HEK293 (cell line): ENCODE measurements at regions not wholly inside any gene's neighbourhood (a gene's known extent, or its start where the extent isn't known, plus 50 kb on each side); places are given as distances from the start of the nearest gene placed in this dataset.

Experiments used
- CTCF ChIA-PET: fragments of 350-600 bp; formaldehyde crosslinking; extraction: SDS; loops from one replicate; lab custom pipeline; 2021; ENCODE audit warnings: antibody characterized with exemption; lab: Yijun Ruan, JAX
- POLR2A ChIA-PET: fragments of 300-600 bp; formaldehyde crosslinking; extraction: SDS; loops from one replicate; lab custom pipeline; 2020; ENCODE audit warnings: antibody characterized with exemption, inconsistent platforms; lab: Yijun Ruan, JAX
- H3K27ac ChIP-seq: fragments of 200-500 bp; sonication (Bioruptor generic); 2 replicates; pipeline ENCODE4 v1.5.1; 2014; ENCODE audit warnings: low read depth, low read length, control low read depth, inconsistent platforms; ENCODE audit errors: extremely low read depth
- H3K36me3 ChIP-seq, 2 experiments: fragments of 200-500 bp in 1 of 2; sonication (Bioruptor generic) in 1 of 2; 1 replicate in 1 of 2; 2 replicates in 1 of 2; pipeline ENCODE4 v1.5.1; 2014 to 2017; ENCODE audit warnings: inconsistent platforms in 2 of 2, low read length in 2 of 2; ENCODE audit not compliant: control insufficient read depth in 2 of 2, insufficient read depth in 1 of 2
- H3K4me1 ChIP-seq: fragments of 200-500 bp; sonication (Bioruptor generic); 2 replicates; pipeline ENCODE4 v1.5.1; 2014; ENCODE audit warnings: mild to moderate bottlenecking, low read length, inconsistent platforms; ENCODE audit not compliant: control insufficient read depth, insufficient read depth
- H3K4me3 ChIP-seq: 2 replicates; pipeline ENCODE4 v1.5.1; 2011; ENCODE audit warnings: low read depth, mild to moderate bottlenecking, control low read depth, low read length, moderate library complexity
- H3K9me3 ChIP-seq: fragments of 200-500 bp; sonication (Bioruptor generic); 2 replicates; pipeline ENCODE4 v1.5.1; 2014; ENCODE audit warnings: low read depth, low read length, inconsistent platforms; ENCODE audit not compliant: control insufficient read depth, insufficient read depth
- BCL11A ChIP-seq: fragments of 450-650 bp; formaldehyde crosslinking; IDR thresholded peaks from 2 replicates; pipeline ENCODE4 v1.5.1; 2016; ENCODE audit warnings: low read depth, missing biosample characterization, missing genetic modification characterization
- HOXA7 ChIP-seq: sonication (generic); formaldehyde crosslinking; IDR thresholded peaks from 2 replicates; pipeline ENCODE4 v1.8.1; 2022; ENCODE audit warnings: missing genetic modification reagents, borderline replicate concordance
- KLF8 ChIP-seq: fragments of 450-650 bp; formaldehyde crosslinking; IDR thresholded peaks from 2 replicates; pipeline ENCODE4 v1.5.1; 2016; ENCODE audit warnings: missing biosample characterization, missing genetic modification characterization
- MYNN ChIP-seq: fragments of 450-650 bp; formaldehyde crosslinking; IDR thresholded peaks from 2 replicates; pipeline ENCODE4 v1.5.1; 2016; ENCODE audit warnings: missing biosample characterization, missing genetic modification characterization, borderline replicate concordance
- SCRT1 ChIP-seq: fragments of 450-650 bp; formaldehyde crosslinking; IDR thresholded peaks from 2 replicates; pipeline ENCODE4 v1.5.1; 2016; ENCODE audit warnings: missing biosample characterization, missing genetic modification characterization, borderline replicate concordance
- SCRT2 ChIP-seq: fragments of 450-650 bp; formaldehyde crosslinking; IDR thresholded peaks from 2 replicates; pipeline ENCODE4 v1.5.1; 2016; ENCODE audit warnings: missing biosample characterization, missing genetic modification characterization
- ZBTB7A ChIP-seq: fragments of 450-650 bp; formaldehyde crosslinking; IDR thresholded peaks from 2 replicates; pipeline ENCODE4 v1.5.1; 2016; ENCODE audit warnings: low read depth, missing biosample characterization, missing genetic modification characterization
- ZFP37 ChIP-seq: fragments of 450-650 bp; formaldehyde crosslinking; IDR thresholded peaks from 2 replicates; pipeline ENCODE4 v1.5.1; 2016; ENCODE audit warnings: missing biosample characterization, missing genetic modification characterization
- ZFP69B ChIP-seq: fragments of 450-650 bp; formaldehyde crosslinking; IDR thresholded peaks from 2 replicates; pipeline ENCODE4 v1.5.1; 2016; ENCODE audit warnings: missing biosample characterization, missing genetic modification characterization
- ZIC2 ChIP-seq: fragments of 450-650 bp; formaldehyde crosslinking; IDR thresholded peaks from 2 replicates; pipeline ENCODE4 v1.5.1; 2016; ENCODE audit warnings: missing biosample characterization, missing genetic modification characterization
- ZNF10 ChIP-seq: fragments of 450-650 bp; formaldehyde crosslinking; IDR thresholded peaks from 2 replicates; pipeline ENCODE4 v1.5.1; 2017; ENCODE audit warnings: missing biosample characterization, missing genetic modification characterization
- ZNF266 ChIP-seq: fragments of 450-650 bp; formaldehyde crosslinking; IDR thresholded peaks from 2 replicates; pipeline ENCODE4 v1.5.1; 2016; ENCODE audit warnings: missing biosample characterization, missing genetic modification characterization, low read depth
- ZNF366 ChIP-seq: fragments of 450-650 bp; formaldehyde crosslinking; conservative IDR thresholded peaks from 2 replicates; pipeline ENCODE4 v1.5.1; 2016; ENCODE audit warnings: missing biosample characterization, missing genetic modification characterization
- ZNF426 ChIP-seq: fragments of 450-650 bp; formaldehyde crosslinking; IDR thresholded peaks from 2 replicates; pipeline ENCODE4 v1.5.1; 2017; ENCODE audit warnings: missing biosample characterization, missing genetic modification characterization, mild to moderate bottlenecking, inconsistent platforms, moderate library complexity
- ZNF473 ChIP-seq: fragments of 450-650 bp; formaldehyde crosslinking; IDR thresholded peaks from 2 replicates; pipeline ENCODE4 v1.5.1; 2017; ENCODE audit warnings: missing biosample characterization, missing genetic modification characterization
- ZNF518A ChIP-seq: fragments of 450-650 bp; formaldehyde crosslinking; conservative IDR thresholded peaks from 2 replicates; pipeline ENCODE4 v1.5.1; 2016; ENCODE audit warnings: low read depth, missing biosample characterization, missing genetic modification characterization
- ZNF521 ChIP-seq: fragments of 450-650 bp; formaldehyde crosslinking; IDR thresholded peaks from 2 replicates; pipeline ENCODE4 v1.5.1; 2017; ENCODE audit warnings: missing biosample characterization, mild to moderate bottlenecking, missing genetic modification characterization
- ZNF621 ChIP-seq: fragments of 450-650 bp; formaldehyde crosslinking; IDR thresholded peaks from 2 replicates; pipeline ENCODE4 v1.5.1; 2017; ENCODE audit warnings: missing biosample characterization, missing genetic modification characterization
- ZNF791 ChIP-seq: fragments of 450-650 bp; formaldehyde crosslinking; IDR thresholded peaks from 2 replicates; pipeline ENCODE4 v1.5.1; 2016; ENCODE audit warnings: missing biosample characterization, missing genetic modification characterization
- ZSCAN4 ChIP-seq: fragments of 450-650 bp; formaldehyde crosslinking; IDR thresholded peaks from 2 replicates; pipeline ENCODE4 v1.5.1; 2017; ENCODE audit warnings: missing biosample characterization, missing genetic modification characterization

GRCh38 chr20:53713328-53714056 is 119.9 kb upstream of the ZNF217 start:
- TF ChIP-seq SCRT2 (tag by site-specific recombination) (peak; percentile 92), BCL11A (tag by site-specific recombination) (no peak), SCRT1 (tag by site-specific recombination) (0 out of 2 replicates have a peak, but pooled peaks have one; percentile 56), ZNF521 (tag by site-specific recombination) (no peak), ZSCAN4 (tag by site-specific recombination) (no peak)
- CTCF ChIA-PET, result interaction anchor here (1.7 kb wide), 1 partner anchor 34 kb away, joined by 3 read pairs; no protein-coding TSS in a partner anchor
- Histone ChIP-seq H3K4me3 (no peak overlapping the region), H3K27ac (no peak overlapping the region), H3K9me3 (no peaks in the 10 kb centered on the region), H3K36me3 (no peaks in the 10 kb centered on the region), H3K4me1 (no peaks in the 10 kb centered on the region)
- POLR2A ChIA-PET, result no interaction called here

GRCh38 chr20:53712212-53712977 is 118.8 kb upstream of the ZNF217 start:
- H3K9me3 ChIP-seq, result no peaks in the 10 kb centered on the region
- H3K4me1 ChIP-seq, result no peaks in the 10 kb centered on the region
- TF ChIP-seq ZFP69B (tag by site-specific recombination) (no peak), ZSCAN4 (tag by site-specific recombination) (no peak), ZNF266 (no peak), ZBTB7A (tag by site-specific recombination) (no peak), ZNF473 (no peak), ZNF426 (tag by site-specific recombination) (no peak), ZIC2 (no peak)
- H3K27ac ChIP-seq, result no peak overlapping the region
- H3K36me3 ChIP-seq, result no peaks in the 10 kb centered on the region
- H3K4me3 ChIP-seq, result no peak overlapping the region
- POLR2A ChIA-PET, result no interaction called here
- CTCF ChIA-PET, result interaction anchor here (0.6 kb wide), 2 partner anchors 12 to 104 kb away, joined by 4 to 6 read pairs; no protein-coding TSS in a partner anchor

- Histone ChIP-seq H3K4me1 (no peaks in the 10 kb centered on the region), H3K4me3 (no peak overlapping the region), H3K27ac (no peak overlapping the region), H3K36me3 (no peaks in the 10 kb centered on the region), H3K9me3 (no peaks in the 10 kb centered on the region)
- ChIA-PET CTCF (interaction anchor here (0.6 kb wide), 2 partner anchors 11 to 105 kb away, joined by 4 to 6 read pairs; no protein-coding TSS in a partner anchor), POLR2A (no interaction called here)
- no peak for TF ChIP-seq HOXA7 (CRISPR knock-in tag)
- peak; percentile 83 for TF ChIP-seq ZNF366 (tag by site-specific recombination)
- TF ChIP-seq ZNF621 (tag by site-specific recombination), result no peak
- TF ChIP-seq ZNF518A (tag by site-specific recombination), result no peak
- no peak for TF ChIP-seq MYNN (tag by site-specific recombination)
- TF ChIP-seq KLF8 (tag by site-specific recombination), result no peak
- TF ChIP-seq ZNF791 (tag by site-specific recombination), result no peak
- TF ChIP-seq ZNF10 (tag by site-specific recombination), result no peak
- TF ChIP-seq ZFP37 (tag by site-specific recombination), result no peak
Observed at GRCh38 chr20:53711333-53712211, 117.9 kb upstream of the ZNF217 start.
